ENCODE measurements at regions not wholly inside any gene's neighbourhood (a gene's known extent, or its start where the extent isn't known, plus 50 kb on each side); places are given as distances from the start of the nearest gene placed in this dataset.

DNA sequence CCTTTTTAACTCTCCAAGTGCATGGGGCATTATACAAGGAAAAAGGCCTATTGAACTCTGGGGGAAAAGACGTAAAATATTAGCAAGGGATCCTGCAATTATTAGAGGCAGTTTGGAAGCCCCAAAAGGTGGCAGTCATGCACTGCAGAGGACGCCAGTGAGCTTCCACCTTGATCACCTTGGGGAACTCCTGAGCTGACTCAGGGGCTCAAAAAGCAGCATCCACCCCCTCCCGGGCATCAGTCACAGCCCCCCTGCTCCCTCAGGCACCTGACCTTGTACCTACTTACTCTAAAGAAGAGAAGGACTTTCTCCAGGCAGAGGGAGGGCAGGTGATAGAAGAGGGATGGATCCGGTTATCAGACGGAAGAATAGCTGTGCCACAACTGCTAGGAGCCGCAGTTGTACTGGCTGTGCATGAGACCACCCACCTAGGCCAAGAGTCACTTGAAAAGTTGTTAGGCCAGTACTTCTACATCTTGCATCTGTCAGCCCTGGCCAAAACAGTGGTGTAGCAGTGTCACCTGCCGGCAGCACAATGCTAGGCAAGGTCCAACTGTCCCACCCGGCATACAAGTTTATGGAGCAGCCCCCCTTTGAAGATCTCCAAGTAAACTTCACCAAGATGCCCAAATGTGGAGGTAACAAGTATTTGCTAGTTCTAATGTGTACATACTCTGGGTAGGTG, 601.6 kb downstream of the UQCRFS1 start:
- TF ChIP-seq, protein P1, sequence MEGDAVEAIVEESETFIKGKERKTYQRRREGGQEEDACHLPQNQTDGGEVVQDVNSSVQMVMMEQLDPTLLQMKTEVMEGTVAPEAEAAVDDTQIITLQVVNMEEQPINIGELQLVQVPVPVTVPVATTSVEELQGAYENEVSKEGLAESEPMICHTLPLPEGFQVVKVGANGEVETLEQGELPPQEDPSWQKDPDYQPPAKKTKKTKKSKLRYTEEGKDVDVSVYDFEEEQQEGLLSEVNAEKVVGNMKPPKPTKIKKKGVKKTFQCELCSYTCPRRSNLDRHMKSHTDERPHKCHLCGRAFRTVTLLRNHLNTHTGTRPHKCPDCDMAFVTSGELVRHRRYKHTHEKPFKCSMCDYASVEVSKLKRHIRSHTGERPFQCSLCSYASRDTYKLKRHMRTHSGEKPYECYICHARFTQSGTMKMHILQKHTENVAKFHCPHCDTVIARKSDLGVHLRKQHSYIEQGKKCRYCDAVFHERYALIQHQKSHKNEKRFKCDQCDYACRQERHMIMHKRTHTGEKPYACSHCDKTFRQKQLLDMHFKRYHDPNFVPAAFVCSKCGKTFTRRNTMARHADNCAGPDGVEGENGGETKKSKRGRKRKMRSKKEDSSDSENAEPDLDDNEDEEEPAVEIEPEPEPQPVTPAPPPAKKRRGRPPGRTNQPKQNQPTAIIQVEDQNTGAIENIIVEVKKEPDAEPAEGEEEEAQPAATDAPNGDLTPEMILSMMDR (IDR thresholded peaks at IDR 0.05) = peak; percentile 40

DNA sequence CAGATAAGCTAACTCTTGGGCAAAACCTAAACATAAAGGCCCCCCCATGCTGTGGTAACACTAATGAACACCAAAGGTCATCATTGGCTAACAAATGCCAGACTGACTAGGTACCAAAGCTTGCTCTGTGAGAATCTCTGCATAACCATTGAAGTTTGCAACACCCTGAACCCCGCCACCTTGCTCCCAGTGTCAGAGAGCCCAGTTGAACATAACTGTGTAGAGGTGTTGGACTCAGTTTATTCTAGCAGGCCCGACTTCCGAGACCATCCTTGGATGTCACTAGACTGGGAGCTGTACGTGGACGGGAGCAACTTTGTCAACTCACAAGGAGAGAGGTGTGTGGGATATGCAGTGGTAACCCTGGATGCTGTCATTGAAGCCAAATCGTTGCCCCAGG, 602.2 kb downstream of the UQCRFS1 start:
- TF ChIP-seq, protein P1 (IDR thresholded peaks at IDR 0.05) = no peak

DNA sequence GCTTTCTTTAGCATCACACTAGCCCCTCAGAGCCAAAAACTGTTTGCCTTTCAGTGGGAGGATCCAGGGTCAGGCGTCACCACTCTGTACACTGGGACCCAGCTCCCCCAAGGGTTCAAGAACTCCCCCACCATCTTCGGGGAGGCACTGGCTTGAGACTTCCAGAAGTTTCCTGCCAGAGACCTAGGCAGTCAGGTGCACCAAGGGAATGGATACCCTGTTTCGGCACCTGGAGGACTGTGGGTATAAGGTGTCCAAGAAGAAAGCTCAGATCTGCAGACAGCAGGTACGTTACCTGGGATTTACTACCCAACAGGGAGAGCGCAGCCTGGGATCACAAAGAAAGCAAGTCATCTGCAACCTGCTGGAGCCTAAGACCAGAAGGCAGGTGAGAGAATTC, 603.0 kb downstream of the UQCRFS1 start:
- TF ChIP-seq, protein P1 (IDR thresholded peaks at IDR 0.05) = no peak

DNA sequence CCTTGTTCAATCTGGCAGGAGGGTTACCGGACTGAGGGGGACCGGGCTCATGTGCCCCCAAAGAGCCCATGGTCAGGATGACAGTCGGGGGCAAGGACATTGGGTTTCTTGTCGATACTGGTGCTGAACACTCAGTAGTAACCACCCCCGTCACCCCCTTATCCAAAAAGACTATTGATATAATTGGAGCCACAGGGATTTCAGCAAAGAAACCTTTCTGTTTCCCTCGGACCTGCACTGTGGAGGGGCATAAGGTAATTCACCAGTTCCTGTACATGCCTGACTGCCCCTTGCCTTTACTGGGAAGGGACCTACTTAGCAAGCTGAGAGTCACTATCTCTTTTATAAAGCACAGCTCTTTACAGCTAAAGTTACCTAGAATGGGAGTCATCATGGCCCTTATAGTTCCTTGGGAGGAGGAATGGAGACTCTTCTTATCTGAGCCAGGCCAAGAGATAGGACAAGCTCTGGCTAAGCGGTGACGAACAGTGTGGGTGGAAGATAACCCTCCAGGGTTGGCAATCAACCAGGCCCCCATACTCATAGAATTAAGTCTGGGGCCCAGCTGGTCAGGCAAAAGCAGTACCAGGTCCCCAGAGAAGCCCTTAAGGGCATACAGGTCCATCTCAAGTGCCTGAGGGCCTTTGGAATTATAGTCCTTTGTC, 603.7 kb downstream of the UQCRFS1 start:
- TF ChIP-seq, protein P1 (IDR thresholded peaks at IDR 0.05) = no peak

DNA sequence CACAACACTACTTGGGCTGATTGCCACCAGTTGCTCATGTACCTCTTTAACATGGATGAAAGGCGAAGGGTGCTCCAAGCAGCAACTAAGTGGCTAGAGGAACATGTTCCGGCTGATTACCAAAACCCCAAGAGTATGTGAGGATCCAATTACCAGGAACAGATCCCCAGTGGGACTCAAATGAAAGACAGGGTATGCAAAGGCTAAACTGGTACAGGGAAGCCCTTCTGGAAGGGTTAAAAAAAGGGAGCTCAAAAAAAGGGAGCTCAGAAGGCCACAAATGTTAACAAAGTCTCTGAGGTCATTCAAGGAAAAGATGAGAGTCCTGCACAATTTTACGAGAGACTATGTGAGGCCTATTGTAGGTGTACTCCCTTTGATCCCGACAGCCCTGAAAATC, 604.7 kb downstream of the UQCRFS1 start:
- TF ChIP-seq, protein P1 (IDR thresholded peaks at IDR 0.05) = no peak

DNA sequence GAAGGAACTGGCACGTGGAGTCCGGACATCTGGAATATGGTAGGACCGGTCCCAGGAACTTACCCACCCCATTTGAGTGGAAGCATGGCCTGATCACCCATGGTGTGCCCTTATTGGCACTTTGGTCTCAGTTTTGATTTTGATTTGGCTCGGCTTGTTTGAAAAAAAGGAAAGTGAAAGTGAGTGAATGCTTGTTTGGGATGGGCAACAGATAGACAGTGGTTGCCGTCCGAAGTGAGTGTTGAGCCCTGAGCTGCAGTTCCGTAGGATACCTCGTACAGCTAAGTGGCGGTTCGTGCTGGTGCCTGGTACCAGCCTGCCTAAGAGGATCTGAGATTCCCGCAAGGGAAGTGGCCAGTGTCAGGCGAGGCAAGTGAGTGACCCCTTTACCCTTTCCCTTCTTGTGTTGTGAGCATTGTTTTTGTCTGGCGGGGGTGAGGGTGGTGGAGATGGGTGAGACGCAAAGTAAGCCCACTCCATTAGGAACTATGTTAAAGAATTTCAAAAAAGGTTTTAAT, 605.8 kb downstream of the UQCRFS1 start:
- TF ChIP-seq, protein P1 (IDR thresholded peaks at IDR 0.05) = no peak

DNA sequence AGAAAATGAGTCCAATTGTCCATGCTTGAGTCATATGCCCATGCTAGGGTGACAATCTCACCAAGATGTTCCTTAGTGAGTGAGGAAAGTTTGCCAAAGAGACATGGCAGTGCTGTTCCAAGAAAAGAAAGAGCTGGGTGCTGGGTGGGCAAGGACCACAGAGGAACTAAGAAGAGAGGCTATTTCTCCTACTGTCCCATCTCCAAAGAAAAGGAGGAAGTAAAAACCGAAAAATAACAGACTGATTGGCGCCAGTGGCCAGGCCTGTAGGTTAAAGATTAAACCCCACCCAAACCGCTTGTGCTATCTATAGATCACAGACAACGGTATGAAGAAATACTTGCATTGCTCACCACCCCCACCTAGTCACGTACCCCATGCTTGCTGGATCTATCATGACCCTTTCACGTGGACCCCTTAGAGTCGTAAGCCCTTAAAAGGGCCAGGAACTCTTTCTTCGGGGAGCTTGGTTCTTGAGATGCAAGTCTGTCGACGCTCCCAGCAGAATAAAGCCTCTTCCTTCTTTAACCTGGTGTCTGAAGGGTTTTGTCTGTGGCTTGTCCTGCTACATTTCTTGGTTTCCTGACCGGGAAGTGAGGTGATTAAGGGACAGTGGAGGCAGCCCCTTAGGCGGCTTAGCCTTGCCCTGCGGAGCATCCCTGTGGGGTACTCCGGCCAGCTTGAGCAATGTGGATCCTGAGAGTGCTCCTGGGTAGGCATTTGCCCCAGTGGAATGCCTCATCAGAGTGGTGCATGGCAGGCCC, 606.5 kb downstream of the UQCRFS1 start:
- TF ChIP-seq, protein P1 (IDR thresholded peaks at IDR 0.05) = no peak

Measured in LNCAP (cell line).